GM18499 (cell line): ENCODE measurements at regions not wholly inside any gene's neighbourhood (a gene's known extent, or its start where the extent isn't known, plus 50 kb on each side); places are given as distances from the start of the nearest gene placed in this dataset.

Experiments
- ATAC-seq: cut with Tn5 transposase; IDR thresholded peaks from one replicate; pipeline ENCODE4 v1.9.1; 2021; ENCODE audit warnings: moderate number of reproducible peaks; ENCODE audit not compliant: insufficient read depth, unreplicated experiment

DNA sequence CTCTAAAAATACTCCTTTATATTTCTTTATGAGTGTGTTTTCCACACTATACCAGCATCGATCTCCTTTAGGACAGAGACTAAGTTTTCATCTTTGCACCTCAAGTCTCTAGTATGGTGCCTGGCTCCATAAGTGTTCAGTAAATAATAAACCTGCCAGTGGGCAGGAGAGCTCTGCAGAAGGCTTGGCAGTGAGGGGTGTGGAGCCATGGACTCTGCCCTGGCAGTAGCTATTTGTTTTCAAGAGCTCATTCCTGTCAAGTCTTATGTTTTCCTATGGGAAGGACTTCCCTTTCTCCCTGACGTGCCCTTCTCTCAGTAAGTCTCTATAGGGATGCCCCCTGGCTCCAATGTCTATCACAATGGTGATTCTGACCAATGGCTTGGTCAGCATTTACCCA is 252.2 kb downstream of the PIK3R1 start:
- no peak for ATAC-seq

DNA sequence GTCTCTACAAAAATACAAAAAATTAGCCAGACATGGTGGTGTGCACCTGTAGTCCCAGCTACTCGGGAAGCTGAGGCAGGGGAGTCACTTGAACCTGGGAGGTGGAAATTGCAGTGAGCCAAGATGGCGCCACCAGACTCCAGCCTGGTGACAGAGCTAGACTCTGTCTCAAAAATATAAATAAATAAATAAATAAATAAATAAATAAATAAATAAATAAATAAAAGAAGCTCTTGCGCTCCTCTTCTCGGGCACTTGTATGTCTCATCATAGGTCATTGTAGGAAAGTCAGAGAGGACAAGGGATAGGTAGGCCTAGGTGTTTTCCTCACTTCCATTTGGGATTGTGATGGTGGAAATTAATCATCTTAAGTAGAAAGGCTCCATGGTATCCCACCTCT is 252.8 kb downstream of the PIK3R1 start:
- no peak for ATAC-seq

- no peak for ATAC-seq
These were observed 260.0 kb downstream of the PIK3R1 start for GRCh38 chr5:68475476-68475983.

DNA sequence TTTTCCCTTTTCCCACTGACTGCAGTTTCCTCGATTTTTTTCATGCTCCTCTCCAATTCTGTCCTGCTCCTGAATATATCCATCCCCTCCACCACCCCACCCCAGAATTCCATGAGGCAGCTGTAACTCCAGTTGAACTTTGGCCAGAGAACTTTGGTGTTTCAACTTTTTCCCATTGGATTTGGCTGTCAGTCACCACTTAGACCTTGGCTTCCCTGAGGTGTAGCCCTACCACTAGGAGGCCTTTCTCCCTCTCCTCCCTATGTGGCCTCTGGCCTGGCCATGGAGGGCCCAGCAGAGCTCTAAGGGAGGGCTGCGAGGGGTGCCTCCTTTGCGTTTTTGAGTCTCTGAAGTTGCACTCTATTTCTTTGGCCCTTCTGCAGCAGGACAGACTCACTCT is 261.3 kb downstream of the PIK3R1 start:
- no peak for ATAC-seq

DNA sequence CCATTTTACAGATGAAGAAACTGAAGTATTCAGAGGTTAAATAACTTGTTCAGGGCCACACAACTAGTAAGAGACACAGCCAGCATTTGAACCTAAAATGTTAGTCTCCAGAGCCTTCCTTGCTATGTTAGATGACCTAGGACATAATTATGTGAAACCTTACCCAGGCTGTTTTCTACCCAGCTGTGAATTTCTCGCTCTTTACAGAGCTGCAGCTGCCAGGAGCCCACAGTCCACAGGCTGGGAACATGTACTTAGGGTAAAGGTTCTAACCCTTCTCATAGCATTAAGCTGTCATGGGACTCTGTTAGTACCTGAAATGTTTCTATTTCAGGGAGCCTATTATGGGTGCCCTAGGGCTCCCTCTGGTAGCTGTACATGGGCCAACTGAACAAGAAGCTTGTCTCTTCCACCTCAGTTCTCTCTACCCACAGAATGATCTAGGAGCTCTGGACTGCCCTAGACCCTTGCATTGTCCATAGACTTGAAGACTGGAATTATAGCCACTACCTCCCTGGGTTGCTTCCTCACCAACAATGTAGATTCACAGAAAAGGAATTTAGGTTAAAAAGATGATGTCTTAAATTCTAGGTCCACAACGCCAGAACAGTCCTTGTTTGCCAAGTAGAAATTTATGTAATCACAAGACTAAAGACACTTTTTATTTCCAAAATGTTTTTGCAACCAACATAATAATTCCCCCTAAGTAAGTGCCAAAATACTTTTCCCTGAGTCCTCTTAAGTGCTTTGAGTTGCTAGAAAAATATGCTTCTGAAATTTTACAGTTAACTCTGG is 262.9 kb downstream of the PIK3R1 start:
- no peak for ATAC-seq

DNA sequence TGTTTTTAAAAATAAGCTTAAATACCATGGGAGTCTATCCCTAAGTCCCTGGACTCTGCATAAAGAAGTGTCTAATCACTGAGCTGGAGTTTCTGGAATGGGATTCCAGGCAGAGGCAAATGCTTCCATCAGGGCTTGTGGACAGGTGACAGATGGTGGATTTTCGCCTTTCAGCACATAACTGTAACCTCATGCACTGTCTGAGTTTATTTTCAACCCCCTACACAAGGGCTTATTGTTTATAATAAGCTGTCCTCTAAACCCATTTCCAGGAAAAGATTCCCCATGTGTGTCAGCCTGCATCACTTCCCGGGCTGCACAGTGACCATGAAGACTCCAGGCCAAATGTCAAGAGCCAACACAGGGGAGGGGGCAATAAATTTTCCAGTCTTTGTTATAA is 264.0 kb downstream of the PIK3R1 start:
- ATAC-seq = no peak

DNA sequence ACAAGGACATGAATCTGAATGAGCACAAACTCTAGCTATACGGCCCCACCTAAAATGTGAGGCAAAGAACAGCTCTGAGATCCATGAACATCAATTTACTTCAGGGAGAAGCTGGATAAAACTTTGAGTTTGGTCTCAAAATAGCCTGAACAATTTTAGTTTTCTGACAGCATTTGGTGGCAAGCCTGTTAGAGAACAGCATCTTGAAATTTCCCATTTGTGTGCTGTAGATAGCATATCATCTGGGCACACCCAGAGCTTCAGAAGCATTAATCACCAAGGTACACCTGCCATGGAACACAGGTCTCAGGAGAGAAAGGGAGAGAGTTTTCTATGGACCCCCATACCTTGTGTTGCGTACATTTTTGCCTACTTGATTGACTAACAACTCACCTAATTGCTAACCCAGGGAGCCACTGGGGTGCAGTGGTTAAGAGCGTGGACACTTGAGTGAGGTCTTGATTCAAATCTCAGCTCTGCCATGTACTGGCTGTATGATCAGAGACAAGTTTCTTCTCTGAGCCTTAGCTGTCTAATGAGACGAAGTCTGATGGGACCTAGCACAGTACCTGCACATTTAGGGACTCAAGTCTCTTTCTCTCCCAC is 264.9 kb downstream of the PIK3R1 start:
- no peak for ATAC-seq

- no peak for ATAC-seq
These were observed 266.6 kb downstream of the PIK3R1 start for GRCh38 chr5:68482199-68482598.

DNA sequence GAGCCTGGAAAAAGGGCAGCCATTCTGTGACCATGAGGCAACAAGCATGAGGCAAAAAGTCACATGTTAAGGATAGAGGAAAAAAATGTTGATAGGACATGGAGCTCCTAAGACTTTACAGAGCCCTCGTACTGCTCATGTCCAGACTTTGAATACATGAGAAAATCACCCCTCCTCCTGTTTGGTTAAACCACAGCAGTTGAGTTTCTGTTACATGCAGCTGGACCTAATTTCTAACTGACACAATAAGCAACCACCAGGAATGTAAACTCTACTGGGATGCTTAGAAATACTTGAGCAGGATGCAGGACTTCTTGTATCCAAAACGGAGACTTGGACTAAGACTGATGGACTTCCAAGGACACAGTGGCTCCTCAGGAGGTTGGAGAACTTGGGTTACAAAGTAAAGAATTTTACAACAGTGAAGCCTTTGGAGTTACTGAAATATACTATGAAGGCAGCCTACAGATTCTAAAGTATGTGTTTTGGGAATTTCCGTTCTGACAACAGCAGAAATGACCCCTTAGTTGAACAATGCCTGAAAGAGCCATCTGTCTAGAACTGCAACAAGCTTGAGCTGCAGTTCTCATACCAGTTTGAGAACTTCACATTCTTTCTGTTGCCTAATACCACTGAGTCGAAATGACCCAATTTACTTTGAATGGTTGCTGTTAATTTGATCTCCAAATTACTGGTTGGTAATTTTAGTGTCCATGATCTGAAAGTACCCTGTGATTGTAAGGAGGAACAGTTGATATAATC is 268.9 kb downstream of the PIK3R1 start:
- ATAC-seq = no peak

- ATAC-seq = no peak
These were observed 274.0 kb downstream of the PIK3R1 start for GRCh38 chr5:68489556-68489955.

DNA sequence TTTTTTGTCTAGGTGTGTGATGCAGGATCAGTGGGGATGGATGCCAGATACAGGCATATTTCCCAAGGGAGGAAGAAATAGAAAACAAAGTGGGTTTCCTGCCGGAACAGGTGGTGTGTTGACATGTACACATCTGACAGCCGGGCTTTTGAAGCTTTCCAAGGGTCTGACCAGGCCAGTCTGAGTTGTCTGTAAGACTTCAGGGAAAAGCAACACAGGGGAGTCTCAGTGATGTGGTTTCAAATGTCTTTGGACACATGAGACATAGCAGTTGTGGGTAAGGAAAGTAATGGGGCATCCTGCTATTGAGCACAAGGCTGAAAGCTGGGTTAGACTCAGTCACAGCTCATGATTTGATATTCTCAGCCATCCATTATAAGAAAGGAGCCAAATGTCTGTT is 274.9 kb downstream of the PIK3R1 start:
- no peak for ATAC-seq

DNA sequence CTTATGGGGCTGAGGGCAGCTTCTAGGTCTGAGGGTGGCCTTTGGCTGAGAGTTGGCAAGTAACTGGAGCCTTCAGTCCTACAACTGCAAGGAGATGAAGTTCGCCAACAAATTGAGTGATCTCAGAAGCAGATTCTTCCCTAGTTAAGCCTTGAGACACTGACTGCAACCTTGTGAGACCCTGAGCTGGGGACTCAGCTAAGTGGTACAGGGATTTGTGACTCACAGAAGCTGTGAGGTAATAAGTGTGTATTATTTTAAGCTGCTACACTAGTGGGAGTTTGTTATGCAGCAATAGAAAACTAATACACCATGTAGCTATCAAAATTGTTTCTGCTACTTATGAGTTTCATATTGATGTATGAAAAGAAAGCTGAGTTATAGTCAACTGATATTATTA is 279.2 kb downstream of the PIK3R1 start:
- no peak for ATAC-seq

DNA sequence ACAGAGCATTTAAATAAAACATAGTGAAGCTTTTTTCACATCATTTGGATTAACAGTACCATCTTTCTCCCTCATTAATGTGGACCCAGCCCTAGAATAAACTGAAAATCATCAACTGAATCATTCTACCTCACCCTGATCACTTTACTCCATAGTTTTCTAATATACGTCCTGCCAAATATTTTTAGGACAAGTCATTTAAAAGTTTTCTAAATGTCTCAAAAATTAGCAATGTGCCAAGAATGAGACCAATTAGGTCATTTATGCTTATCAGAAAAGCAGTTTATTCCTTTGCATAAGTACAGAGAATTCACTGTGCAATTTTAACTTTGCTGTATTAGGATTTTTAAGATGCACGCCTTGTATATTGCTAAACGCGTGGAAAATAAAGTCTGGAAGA is 284.4 kb downstream of the PIK3R1 start:
- no peak for ATAC-seq

DNA sequence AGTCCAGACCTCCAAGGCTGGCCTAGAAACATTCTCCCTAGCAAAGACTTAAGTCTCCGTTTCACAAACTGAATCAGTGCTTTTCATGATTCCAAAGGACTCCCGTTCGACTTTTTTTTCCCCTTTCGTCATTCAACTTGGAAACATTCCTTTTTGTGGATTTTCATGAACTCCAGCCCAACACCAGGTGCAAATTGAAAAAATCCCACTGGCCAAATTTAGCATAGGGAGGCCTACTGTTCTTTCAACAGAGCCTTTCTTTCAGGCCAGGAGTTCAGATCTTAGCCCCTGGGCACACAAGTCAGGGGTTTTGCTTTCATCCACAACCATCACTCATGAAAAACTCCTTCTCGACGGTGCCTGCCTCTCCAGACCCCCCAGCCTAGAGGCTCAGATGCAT is 285.3 kb downstream of the PIK3R1 start:
- no peak for ATAC-seq

DNA sequence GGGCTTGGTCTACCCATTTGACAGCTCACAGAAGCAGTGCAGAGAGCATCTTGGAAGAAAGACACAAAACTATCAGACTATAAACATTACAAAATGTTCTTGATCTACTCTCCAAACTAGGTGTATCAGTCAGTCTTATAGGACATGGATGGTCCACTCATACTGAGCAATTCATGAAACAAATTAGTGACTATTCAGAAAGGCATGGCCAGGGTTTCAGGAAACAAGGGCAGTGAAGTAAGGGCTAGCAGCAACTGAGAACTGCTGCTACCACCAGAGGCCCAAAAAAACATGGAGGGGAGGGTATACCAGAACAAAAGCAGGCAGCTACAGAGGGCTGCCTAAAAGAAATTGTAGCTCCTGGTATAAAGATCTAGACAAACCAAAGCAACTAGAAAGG is 287.0 kb downstream of the PIK3R1 start:
- no peak for ATAC-seq

DNA sequence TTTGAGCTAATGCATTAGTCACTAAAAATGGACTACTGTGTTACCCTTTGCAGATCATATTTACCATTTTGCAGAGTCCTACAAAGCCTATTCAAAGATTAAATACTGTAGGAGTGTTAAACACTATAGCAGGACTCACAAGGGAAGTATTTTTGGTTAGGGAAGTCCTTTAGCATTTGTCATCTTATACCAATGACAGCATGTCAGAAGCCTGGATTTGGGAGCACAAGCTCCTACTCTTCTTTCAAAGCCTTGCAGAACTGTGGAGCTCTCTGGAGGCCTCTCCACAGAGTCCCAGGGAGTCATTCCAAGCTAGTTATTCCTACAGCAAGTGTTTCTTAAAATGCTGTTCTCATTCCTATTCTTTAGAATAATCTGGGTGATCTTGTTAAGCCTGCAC is 288.8 kb downstream of the PIK3R1 start:
- no peak for ATAC-seq

- no peak for ATAC-seq
These were observed 290.6 kb downstream of the PIK3R1 start for GRCh38 chr5:68505917-68506860.

DNA sequence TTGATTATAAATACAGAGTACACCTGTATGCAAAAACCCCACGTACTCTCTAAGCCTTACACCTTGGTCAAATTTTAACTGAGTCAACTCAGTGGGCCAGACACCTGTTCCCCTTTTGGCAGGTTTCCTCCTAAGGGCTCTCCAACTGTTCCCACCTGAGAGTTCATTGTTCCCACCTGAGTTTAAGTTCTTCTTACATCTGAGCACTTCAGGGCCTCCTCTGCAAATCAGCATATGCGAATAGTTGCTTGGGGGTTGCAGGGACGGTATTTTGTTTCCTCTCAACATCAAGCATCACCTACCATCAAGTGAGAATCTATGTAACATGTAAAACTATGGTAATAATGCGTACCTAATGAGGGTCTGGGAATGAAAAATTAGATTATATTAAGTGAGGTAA is 300.0 kb downstream of the PIK3R1 start:
- ATAC-seq = no peak

DNA sequence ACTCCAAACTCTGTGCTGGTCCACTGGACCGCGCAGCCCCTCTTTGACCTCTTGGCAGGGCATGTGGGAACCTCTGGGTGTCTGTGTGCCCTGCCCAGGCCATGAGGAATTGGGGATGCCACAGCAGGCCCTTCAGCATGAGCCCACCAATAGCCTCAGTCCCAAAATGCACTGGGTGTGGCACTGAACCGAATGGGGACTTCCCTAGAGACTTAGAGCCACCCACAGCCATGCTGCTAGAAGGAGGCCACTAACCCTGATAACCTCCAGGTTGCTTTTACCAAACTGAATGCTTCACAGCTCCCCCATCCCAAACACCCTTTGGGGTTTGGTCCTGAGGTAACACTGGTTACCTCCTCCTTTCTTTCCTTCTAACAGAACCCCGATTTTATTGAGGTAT is 302.7 kb downstream of the PIK3R1 start:
- ATAC-seq = no peak

DNA sequence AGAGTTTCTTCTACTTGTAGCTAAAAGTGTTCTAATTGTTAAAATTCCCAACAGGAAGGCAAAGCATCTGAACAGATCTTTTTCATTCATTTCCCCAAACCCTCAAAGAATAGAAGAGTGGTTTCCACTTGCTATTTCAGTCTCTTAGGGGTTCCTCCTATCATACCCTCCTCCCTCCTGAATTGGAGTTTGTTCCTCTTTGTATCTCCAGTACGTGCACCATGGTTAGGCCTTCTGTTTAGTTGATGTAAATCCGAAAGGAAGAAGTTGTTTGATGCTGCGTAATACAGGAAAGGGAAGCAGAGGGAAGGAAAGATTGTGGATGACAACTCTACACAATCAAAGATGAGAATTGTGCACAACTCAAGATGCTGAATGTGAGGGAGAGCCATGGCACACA is 303.6 kb downstream of the PIK3R1 start:
- ATAC-seq = no peak
